ENCODE measurements at regions not wholly inside any gene's neighbourhood (a gene's known extent, or its start where the extent isn't known, plus 50 kb on each side); places are given as distances from the start of the nearest gene placed in this dataset.

DNA sequence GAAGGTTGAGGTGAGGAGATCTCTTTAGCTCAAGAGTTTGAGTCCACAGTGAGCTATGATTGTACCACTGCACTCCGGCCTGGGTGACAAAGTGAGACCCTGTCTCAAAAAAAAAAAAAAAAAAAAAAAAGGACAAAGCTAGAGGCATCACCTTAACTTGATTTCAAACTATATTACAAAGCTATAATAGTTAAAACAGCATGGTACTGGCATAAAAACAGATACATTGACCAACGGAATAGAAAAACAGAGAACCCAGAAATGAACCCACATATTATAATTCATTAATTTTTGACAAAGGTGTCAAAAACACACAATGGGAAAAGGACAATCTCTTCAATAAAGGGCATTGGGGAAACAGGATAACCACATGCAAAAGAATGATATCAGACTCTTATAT, 50.8 kb upstream of the MBOAT1 start:
- H3K36me3 ChIP-seq (ENCODE audit: insufficient read depth, low read length), result no peaks in the 10 kb centered on the region
- H3K27me3 ChIP-seq (ENCODE audit: insufficient read depth, low read length, poor library complexity), result no peaks in the 10 kb centered on the region
- H2AFZ ChIP-seq (ENCODE audit: low read depth, low read length), result no peak overlapping the region
- H4K20me1 ChIP-seq (ENCODE audit: insufficient read depth, low read length), result no peaks in the 10 kb centered on the region
- no peak overlapping the region for H3K27ac ChIP-seq (ENCODE audit: low read length)
- no peak overlapping the region for H3K4me2 ChIP-seq (ENCODE audit: insufficient read depth, low read length)
- H3K4me1 ChIP-seq (ENCODE audit: insufficient read depth, low read length), result no peaks in the 10 kb centered on the region
- peaks cover 5% of the 10 kb centered on the region for H3K9me3 ChIP-seq (ENCODE audit: insufficient read depth, low read length, severe bottlenecking)
- ATAC-seq (ENCODE audit: insufficient read depth, low read depth), result no peak
- TF ChIP-seq, protein P1, sequence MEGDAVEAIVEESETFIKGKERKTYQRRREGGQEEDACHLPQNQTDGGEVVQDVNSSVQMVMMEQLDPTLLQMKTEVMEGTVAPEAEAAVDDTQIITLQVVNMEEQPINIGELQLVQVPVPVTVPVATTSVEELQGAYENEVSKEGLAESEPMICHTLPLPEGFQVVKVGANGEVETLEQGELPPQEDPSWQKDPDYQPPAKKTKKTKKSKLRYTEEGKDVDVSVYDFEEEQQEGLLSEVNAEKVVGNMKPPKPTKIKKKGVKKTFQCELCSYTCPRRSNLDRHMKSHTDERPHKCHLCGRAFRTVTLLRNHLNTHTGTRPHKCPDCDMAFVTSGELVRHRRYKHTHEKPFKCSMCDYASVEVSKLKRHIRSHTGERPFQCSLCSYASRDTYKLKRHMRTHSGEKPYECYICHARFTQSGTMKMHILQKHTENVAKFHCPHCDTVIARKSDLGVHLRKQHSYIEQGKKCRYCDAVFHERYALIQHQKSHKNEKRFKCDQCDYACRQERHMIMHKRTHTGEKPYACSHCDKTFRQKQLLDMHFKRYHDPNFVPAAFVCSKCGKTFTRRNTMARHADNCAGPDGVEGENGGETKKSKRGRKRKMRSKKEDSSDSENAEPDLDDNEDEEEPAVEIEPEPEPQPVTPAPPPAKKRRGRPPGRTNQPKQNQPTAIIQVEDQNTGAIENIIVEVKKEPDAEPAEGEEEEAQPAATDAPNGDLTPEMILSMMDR (IDR thresholded peaks at IDR 0.05; ENCODE audit: borderline replicate concordance, extremely low read depth, low read length, poor library complexity, severe bottlenecking), result no peak
- no peak for TF ChIP-seq EZH2 (IDR thresholded peaks at IDR 0.05; ENCODE audit: borderline replicate concordance, low read depth, low read length, severe bottlenecking)
- no peak overlapping the region for H3K4me3 ChIP-seq (ENCODE audit: low read depth in 1 of 2, low read length in 2 of 2)
- DNase-seq, result no peak
- no peak overlapping the region for H3K9ac ChIP-seq (ENCODE audit: low read depth, low read length)
- no peaks in the 10 kb centered on the region for H3K79me2 ChIP-seq (ENCODE audit: insufficient read depth, low read length)

DNA sequence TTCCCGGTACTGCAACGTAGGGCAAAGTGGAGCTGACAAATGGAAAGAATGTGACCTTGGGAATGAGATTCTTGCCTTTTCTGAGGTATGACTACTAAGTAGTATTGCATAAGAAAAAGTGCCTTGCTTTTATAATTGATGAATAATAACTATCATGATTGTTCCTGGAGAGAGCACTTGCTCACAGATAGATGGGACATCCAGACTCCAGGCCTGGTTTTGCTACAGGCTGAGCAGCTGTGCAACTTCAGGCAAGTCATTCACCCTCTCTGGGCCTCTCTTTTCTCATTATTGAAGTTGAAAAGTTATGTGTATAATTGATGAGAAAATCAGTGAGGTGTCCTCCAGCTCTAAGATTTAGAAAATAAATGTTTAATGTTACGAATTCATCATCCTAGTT, 53.6 kb upstream of the MBOAT1 start:
- H3K27ac ChIP-seq (ENCODE audit: low read length), result no peak overlapping the region
- no peak overlapping the region for H2AFZ ChIP-seq (ENCODE audit: low read depth, low read length)
- H3K27me3 ChIP-seq (ENCODE audit: insufficient read depth, low read length, poor library complexity), result no peaks in the 10 kb centered on the region
- H3K4me3 ChIP-seq (ENCODE audit: low read depth in 1 of 2, low read length in 2 of 2), result no peak overlapping the region
- H3K79me2 ChIP-seq (ENCODE audit: insufficient read depth, low read length), result no peaks in the 10 kb centered on the region
- H4K20me1 ChIP-seq (ENCODE audit: insufficient read depth, low read length), result no peaks in the 10 kb centered on the region
- H3K9me3 ChIP-seq (ENCODE audit: insufficient read depth, low read length, severe bottlenecking), result peaks cover 5% of the 10 kb centered on the region
- DNase-seq (no peak), ATAC-seq (ENCODE audit: insufficient read depth, low read depth) (no peak)
- H3K4me2 ChIP-seq (ENCODE audit: insufficient read depth, low read length), result no peak overlapping the region
- no peak overlapping the region for H3K9ac ChIP-seq (ENCODE audit: low read depth, low read length)
- H3K4me1 ChIP-seq (ENCODE audit: insufficient read depth, low read length), result no peaks in the 10 kb centered on the region
- H3K36me3 ChIP-seq (ENCODE audit: insufficient read depth, low read length), result no peaks in the 10 kb centered on the region
- TF ChIP-seq EZH2 (IDR thresholded peaks at IDR 0.05; ENCODE audit: borderline replicate concordance, low read depth, low read length, severe bottlenecking), result no peak

DNA sequence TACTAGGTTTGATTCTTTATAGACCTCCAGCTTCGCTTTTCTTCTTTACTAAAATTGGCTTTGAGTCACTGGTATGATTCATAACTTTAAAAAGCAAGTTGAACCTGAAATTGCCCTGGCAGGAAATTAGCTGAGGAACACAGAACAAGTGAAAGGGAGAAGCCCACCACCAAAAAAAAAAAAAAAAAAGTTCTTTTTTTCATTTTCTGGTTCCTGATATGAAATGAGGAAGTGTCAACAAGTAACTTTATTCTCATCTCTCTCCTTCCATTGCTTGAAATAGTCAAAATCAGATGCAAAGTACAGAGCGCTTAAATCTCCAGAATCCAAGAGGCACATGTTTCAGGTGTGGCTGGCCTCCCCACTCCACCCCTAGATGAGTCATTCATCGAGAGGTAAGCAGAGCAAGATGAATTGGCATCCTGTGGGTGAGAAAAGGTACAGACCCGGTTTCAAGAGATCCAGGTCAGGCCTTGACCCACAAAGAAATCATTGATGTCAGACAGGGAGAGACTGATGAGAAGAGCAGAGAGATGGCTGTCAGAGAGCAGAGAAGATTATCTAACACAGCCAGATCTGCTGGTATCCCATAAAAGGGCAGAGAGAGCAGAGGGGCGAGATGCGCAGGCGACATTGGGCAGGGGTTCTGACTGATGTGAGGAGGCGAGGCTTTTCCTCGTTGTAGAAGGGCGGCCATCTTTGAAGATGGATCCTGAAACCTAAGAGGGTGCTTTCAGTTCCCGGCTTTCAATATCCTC, 54.8 kb upstream of the MBOAT1 start:
- DNase-seq (no peak), ATAC-seq (ENCODE audit: insufficient read depth, low read depth) (no peak)
- H3K4me2 ChIP-seq (ENCODE audit: insufficient read depth, low read length), result no peak overlapping the region
- no peaks in the 10 kb centered on the region for H3K79me2 ChIP-seq (ENCODE audit: insufficient read depth, low read length)
- no peak for TF ChIP-seq EZH2 (IDR thresholded peaks at IDR 0.05; ENCODE audit: borderline replicate concordance, low read depth, low read length, severe bottlenecking)
- TF ChIP-seq, protein P1 (IDR thresholded peaks at IDR 0.05; ENCODE audit: borderline replicate concordance, extremely low read depth, low read length, poor library complexity, severe bottlenecking), result no peak
- no peaks in the 10 kb centered on the region for H3K4me1 ChIP-seq (ENCODE audit: insufficient read depth, low read length)
- no peak overlapping the region for H3K27ac ChIP-seq (ENCODE audit: low read length)
- H3K36me3 ChIP-seq (ENCODE audit: insufficient read depth, low read length), result no peaks in the 10 kb centered on the region
- H3K9me3 ChIP-seq (ENCODE audit: insufficient read depth, low read length, severe bottlenecking), result peaks cover 5% of the 10 kb centered on the region
- no peak overlapping the region for H3K9ac ChIP-seq (ENCODE audit: low read depth, low read length)
- no peak overlapping the region for H3K4me3 ChIP-seq (ENCODE audit: low read depth in 1 of 2, low read length in 2 of 2)
- no peaks in the 10 kb centered on the region for H4K20me1 ChIP-seq (ENCODE audit: insufficient read depth, low read length)
- no peaks in the 10 kb centered on the region for H3K27me3 ChIP-seq (ENCODE audit: insufficient read depth, low read length, poor library complexity)
- no peak overlapping the region for H2AFZ ChIP-seq (ENCODE audit: low read depth, low read length)

DNA sequence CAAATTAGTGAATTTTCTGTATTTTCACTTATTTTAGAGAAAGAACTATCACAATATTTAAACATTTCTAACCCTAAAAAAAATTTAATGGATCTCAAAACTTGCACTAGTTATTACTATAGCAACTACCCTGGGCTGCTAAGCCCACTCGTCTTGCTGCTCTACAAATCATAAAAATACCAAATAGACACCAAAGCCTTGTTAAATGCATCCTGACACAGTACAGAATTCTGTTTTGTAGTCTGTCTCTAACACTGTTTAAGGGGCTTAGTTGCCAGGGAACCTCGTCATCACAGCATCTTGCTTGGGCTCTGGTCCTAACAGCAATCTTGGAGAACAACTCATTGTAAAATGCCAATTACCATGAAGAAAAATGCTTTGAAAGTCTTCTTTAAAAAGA, 56.9 kb upstream of the MBOAT1 start:
- no peaks in the 10 kb centered on the region for H3K79me2 ChIP-seq (ENCODE audit: insufficient read depth, low read length)
- H2AFZ ChIP-seq (ENCODE audit: low read depth, low read length), result no peak overlapping the region
- no peaks in the 10 kb centered on the region for H4K20me1 ChIP-seq (ENCODE audit: insufficient read depth, low read length)
- no peak for TF ChIP-seq EZH2 (IDR thresholded peaks at IDR 0.05; ENCODE audit: borderline replicate concordance, low read depth, low read length, severe bottlenecking)
- TF ChIP-seq, protein P1 (IDR thresholded peaks at IDR 0.05; ENCODE audit: borderline replicate concordance, extremely low read depth, low read length, poor library complexity, severe bottlenecking), result no peak
- H3K9me3 ChIP-seq (ENCODE audit: insufficient read depth, low read length, severe bottlenecking), result no peaks in the 10 kb centered on the region
- no peak overlapping the region for H3K4me3 ChIP-seq (ENCODE audit: low read depth in 1 of 2, low read length in 2 of 2)
- no peaks in the 10 kb centered on the region for H3K4me1 ChIP-seq (ENCODE audit: insufficient read depth, low read length)
- ATAC-seq (ENCODE audit: insufficient read depth, low read depth), result no peak
- H3K27ac ChIP-seq (ENCODE audit: low read length), result no peak overlapping the region
- H3K9ac ChIP-seq (ENCODE audit: low read depth, low read length), result no peak overlapping the region
- no peak for DNase-seq
- no peaks in the 10 kb centered on the region for H3K27me3 ChIP-seq (ENCODE audit: insufficient read depth, low read length, poor library complexity)
- H3K4me2 ChIP-seq (ENCODE audit: insufficient read depth, low read length), result no peak overlapping the region
- H3K36me3 ChIP-seq (ENCODE audit: insufficient read depth, low read length), result no peaks in the 10 kb centered on the region

All from DND-41 (cell line).